ENCODE measurements at regions not wholly inside any gene's neighbourhood (a gene's known extent, or its start where the extent isn't known, plus 50 kb on each side); places are given as distances from the start of the nearest gene placed in this dataset.

GRCh38 chr7:49630513-49630912, 142.9 kb upstream of the VWC2 start:
- TF ChIP-seq, protein P1, sequence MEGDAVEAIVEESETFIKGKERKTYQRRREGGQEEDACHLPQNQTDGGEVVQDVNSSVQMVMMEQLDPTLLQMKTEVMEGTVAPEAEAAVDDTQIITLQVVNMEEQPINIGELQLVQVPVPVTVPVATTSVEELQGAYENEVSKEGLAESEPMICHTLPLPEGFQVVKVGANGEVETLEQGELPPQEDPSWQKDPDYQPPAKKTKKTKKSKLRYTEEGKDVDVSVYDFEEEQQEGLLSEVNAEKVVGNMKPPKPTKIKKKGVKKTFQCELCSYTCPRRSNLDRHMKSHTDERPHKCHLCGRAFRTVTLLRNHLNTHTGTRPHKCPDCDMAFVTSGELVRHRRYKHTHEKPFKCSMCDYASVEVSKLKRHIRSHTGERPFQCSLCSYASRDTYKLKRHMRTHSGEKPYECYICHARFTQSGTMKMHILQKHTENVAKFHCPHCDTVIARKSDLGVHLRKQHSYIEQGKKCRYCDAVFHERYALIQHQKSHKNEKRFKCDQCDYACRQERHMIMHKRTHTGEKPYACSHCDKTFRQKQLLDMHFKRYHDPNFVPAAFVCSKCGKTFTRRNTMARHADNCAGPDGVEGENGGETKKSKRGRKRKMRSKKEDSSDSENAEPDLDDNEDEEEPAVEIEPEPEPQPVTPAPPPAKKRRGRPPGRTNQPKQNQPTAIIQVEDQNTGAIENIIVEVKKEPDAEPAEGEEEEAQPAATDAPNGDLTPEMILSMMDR (IDR thresholded peaks at IDR 0.05; ENCODE audit: low read depth, low read length, missing control alignments) = no peak
- in situ Hi-C loops (cut with HindIII; ENCODE audit: low sequenced_read_pairs) = no loop called here

DNA sequence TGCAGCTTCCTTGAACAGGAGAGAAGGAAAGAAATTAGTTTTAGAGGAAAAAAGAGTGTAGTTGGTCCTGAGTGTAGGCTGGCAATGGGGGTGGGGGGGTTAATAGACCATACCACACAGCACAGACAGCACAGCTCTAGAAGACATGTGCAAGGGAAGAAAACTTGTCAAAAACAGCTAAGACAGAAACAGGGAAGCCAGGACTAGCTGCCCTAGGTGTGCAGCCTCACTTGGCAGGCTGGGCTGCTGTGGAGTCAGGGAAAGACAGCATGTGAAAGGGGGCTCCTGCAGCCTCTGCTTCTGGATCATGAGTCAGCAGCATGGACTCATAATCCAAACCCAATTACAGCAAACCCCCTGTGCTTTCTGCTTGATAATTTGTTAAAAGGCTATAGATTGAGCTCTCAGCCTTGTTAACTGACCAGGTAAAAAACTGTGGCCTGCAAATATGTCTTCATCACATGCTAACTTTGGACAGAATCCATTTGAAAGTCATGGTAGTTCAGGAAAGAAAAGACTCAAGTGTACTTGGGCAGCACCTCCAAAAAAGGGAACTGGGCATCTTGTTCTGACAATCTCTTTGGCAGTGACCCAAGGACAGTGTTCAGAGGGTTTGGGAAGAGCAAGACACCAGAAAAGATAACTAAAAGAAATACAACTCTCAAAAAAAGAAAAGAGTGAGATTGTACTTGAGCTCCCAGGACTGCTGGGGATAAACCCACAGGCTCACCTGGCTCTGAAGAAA, 142.2 kb upstream of the VWC2 start:
- no peak for DNase-seq (ENCODE audit: low read depth)
- in situ Hi-C loops (cut with HindIII; ENCODE audit: low sequenced_read_pairs) = no loop called here
- TF ChIP-seq, protein P1 (IDR thresholded peaks at IDR 0.05; ENCODE audit: low read depth, low read length, missing control alignments) = no peak
- no peak overlapping the region for H3K4me3 ChIP-seq (ENCODE audit: low read depth, low read length)

More at GRCh38 chr7:49630513-49630912, 142.9 kb upstream of the VWC2 start:
- DNase-seq (ENCODE audit: low read depth) = no peak
- no peak overlapping the region for H3K4me3 ChIP-seq (ENCODE audit: low read depth, low read length)

DNA sequence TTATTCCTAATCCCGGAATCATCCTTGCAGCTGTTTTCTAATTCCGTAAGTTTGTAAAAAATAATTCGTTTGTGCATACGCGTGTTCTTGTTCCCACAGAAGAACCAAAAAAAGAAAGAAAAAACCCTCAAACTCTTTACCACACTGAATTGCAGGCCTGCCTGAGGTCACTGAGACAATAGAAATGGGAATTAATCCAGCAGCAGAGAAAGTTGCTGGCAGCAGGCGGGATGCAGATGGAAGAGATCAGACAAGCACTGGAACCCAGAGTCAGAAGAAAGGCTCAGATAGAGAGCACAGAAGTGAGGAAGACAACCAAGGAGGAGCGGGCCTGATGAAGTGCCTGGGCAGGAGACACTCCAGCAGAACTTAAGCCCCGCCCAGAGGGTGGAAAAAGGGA, 141.5 kb upstream of the VWC2 start:
- in situ Hi-C loops (cut with HindIII; ENCODE audit: low sequenced_read_pairs) = no loop called here
- TF ChIP-seq, protein P1 (IDR thresholded peaks at IDR 0.05; ENCODE audit: low read depth, low read length, missing control alignments) = no peak

GRCh38 chr7:49635800-49636199, 137.6 kb upstream of the VWC2 start:
- in situ Hi-C loops (cut with HindIII; ENCODE audit: low sequenced_read_pairs) = no loop called here
- TF ChIP-seq, protein P1 (IDR thresholded peaks at IDR 0.05; ENCODE audit: low read depth, low read length, missing control alignments) = no peak
- no peak for DNase-seq (ENCODE audit: low read depth)
- no peak overlapping the region for H3K4me3 ChIP-seq (ENCODE audit: low read depth, low read length)

More for the DNA sequence above, 141.5 kb upstream of the VWC2 start:
- no peak for DNase-seq (ENCODE audit: low read depth)
- H3K4me3 ChIP-seq (ENCODE audit: low read depth, low read length) = no peak overlapping the region

DNA sequence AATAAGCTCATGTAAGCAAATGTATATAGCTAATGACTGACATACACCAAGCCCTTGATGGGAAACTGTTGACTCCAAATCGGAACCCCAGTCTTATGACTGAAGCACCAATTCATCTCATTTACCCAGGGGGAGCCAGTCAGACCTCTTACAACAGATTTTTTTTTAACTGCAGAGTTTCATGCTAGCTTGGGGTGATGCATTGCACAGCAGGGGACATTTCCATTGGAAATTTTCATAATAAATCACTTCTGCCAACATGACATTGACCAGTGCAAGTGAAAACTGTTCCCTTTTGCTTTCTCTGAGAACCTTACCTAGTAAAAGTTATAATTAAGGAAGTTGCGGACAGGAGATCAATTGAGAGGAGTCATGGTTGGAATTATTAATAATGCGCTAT, 137.0 kb upstream of the VWC2 start:
- in situ Hi-C loops (cut with HindIII; ENCODE audit: low sequenced_read_pairs) = no loop called here
- DNase-seq (ENCODE audit: low read depth) = no peak
- H3K4me3 ChIP-seq (ENCODE audit: low read depth, low read length) = no peak overlapping the region
- TF ChIP-seq, protein P1 (IDR thresholded peaks at IDR 0.05; ENCODE audit: low read depth, low read length, missing control alignments) = no peak

- DNase-seq (ENCODE audit: low read depth) = no peak
- TF ChIP-seq, protein P1 (IDR thresholded peaks at IDR 0.05; ENCODE audit: low read depth, low read length, missing control alignments) = no peak
- H3K4me3 ChIP-seq (ENCODE audit: low read depth, low read length) = no peak overlapping the region
- in situ Hi-C loops (cut with HindIII; ENCODE audit: low sequenced_read_pairs) = no loop called here
Measured at GRCh38 chr7:49638166-49638565, 135.3 kb upstream of the VWC2 start.
